ENCODE measurements at regions not wholly inside any gene's neighbourhood (a gene's known extent, or its start where the extent isn't known, plus 50 kb on each side); places are given as distances from the start of the nearest gene placed in this dataset.

- BruUV-seq (replicated peaks) = no TSS peak
- Mint-ChIP-seq H3K4me3 (ENCODE audit: unreplicated experiment) (no peak overlapping the region), H3K4me1 (ENCODE audit: insufficient read depth, unreplicated experiment) (no peaks in the 10 kb centered on the region), H3K27ac (ENCODE audit: low read depth, unreplicated experiment) (no peak overlapping the region), H3K27me3 (ENCODE audit: insufficient read depth, unreplicated experiment) (no peaks in the 10 kb centered on the region), H3K36me3 (ENCODE audit: insufficient read depth, unreplicated experiment) (no peaks in the 10 kb centered on the region), H3K9me3 (ENCODE audit: unreplicated experiment) (no peaks in the 10 kb centered on the region)
- TF ChIP-seq CTCF (IDR thresholded peaks at IDR 0.05; ENCODE audit: unreplicated experiment) = no peak
- POLR2A ChIA-PET = no interaction called here
- no peak for DNase-seq (ENCODE audit: unreplicated experiment)
- CTCF ChIA-PET = no interaction called here
- intact Hi-C loops (cut with micrococcal nuclease) = loop anchor here (10.0 kb wide), 1 partner anchor 951 kb away; no protein-coding TSS in a partner anchor
Observed at GRCh38 chr21:27806281-27806680, 839.4 kb upstream of the ADAMTS5 start.

GRCh38 chr21:27805696-27806095 is 838.8 kb upstream of the ADAMTS5 start:
- H3K27ac Mint-ChIP-seq (ENCODE audit: low read depth, unreplicated experiment) = no peak overlapping the region

DNA sequence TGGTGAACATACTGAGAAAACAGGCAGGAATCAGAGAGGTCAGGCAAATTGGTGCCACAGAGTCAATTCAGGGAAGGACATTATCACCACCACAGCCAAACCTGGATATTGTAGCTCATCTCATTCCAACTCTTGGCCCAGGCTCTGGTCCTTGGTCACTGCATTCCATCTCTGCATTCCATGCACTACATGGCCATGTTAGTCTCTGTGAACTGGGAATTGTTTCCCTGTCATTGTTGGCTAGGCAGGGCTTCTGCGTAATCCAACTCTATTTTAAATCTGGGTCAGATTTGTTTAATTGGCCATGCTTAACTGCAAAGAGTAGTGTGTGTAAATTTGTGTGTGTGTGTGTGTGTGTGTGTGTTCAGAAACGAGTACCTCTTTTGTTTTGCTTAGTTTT is 837.6 kb upstream of the ADAMTS5 start:
- no peak overlapping the region for H3K4me3 Mint-ChIP-seq (ENCODE audit: unreplicated experiment)
- H3K27ac Mint-ChIP-seq (ENCODE audit: low read depth, unreplicated experiment) = no peak overlapping the region
- no peaks in the 10 kb centered on the region for H3K4me1 Mint-ChIP-seq (ENCODE audit: insufficient read depth, unreplicated experiment)
- BruUV-seq (replicated peaks) = no TSS peak
- no peaks in the 10 kb centered on the region for H3K9me3 Mint-ChIP-seq (ENCODE audit: unreplicated experiment)
- ChIA-PET POLR2A (no interaction called here), CTCF (interaction anchor here (0.7 to 1.8 kb wide), 3 partner anchors 27 to 367 kb away, joined by 3 to 7 read pairs (median 5); no protein-coding TSS in a partner anchor)
- no peaks in the 10 kb centered on the region for H3K27me3 Mint-ChIP-seq (ENCODE audit: insufficient read depth, unreplicated experiment)
- TF ChIP-seq CTCF (IDR thresholded peaks at IDR 0.05; ENCODE audit: unreplicated experiment) = no peak
- intact Hi-C loops (cut with micrococcal nuclease) = loop anchor here (5.0 to 10.0 kb wide), 2 partner anchors 102 to 950 kb away; no protein-coding TSS in a partner anchor
- no peaks in the 10 kb centered on the region for H3K36me3 Mint-ChIP-seq (ENCODE audit: insufficient read depth, unreplicated experiment)
- DNase-seq (ENCODE audit: unreplicated experiment) = no peak

More at GRCh38 chr21:27805696-27806095, 838.8 kb upstream of the ADAMTS5 start:
- H3K27me3 Mint-ChIP-seq (ENCODE audit: insufficient read depth, unreplicated experiment) = no peaks in the 10 kb centered on the region
- intact Hi-C loops (cut with micrococcal nuclease) = loop anchor here (10.0 kb wide), 1 partner anchor 951 kb away; no protein-coding TSS in a partner anchor
- POLR2A ChIA-PET = no interaction called here
- H3K4me3 Mint-ChIP-seq (ENCODE audit: unreplicated experiment) = no peak overlapping the region
- no peak for TF ChIP-seq CTCF (IDR thresholded peaks at IDR 0.05; ENCODE audit: unreplicated experiment)
- BruUV-seq (replicated peaks) = no TSS peak
- H3K9me3 Mint-ChIP-seq (ENCODE audit: unreplicated experiment) = no peaks in the 10 kb centered on the region
- H3K36me3 Mint-ChIP-seq (ENCODE audit: insufficient read depth, unreplicated experiment) = no peaks in the 10 kb centered on the region
- H3K4me1 Mint-ChIP-seq (ENCODE audit: insufficient read depth, unreplicated experiment) = no peaks in the 10 kb centered on the region
- no peak for DNase-seq (ENCODE audit: unreplicated experiment)
- CTCF ChIA-PET = no interaction called here

- no peak for DNase-seq (ENCODE audit: unreplicated experiment)
- no TSS peak for BruUV-seq (replicated peaks)
- no peaks in the 10 kb centered on the region for H3K9me3 Mint-ChIP-seq (ENCODE audit: unreplicated experiment)
- no peaks in the 10 kb centered on the region for H3K36me3 Mint-ChIP-seq (ENCODE audit: insufficient read depth, unreplicated experiment)
- TF ChIP-seq CTCF (IDR thresholded peaks at IDR 0.05; ENCODE audit: unreplicated experiment) = no peak
- POLR2A ChIA-PET = no interaction called here
- intact Hi-C loops (cut with micrococcal nuclease) = loop anchor here (5.0 to 10.0 kb wide), 2 partner anchors 101 to 949 kb away; no protein-coding TSS in a partner anchor
- no peak overlapping the region for H3K4me3 Mint-ChIP-seq (ENCODE audit: unreplicated experiment)
- no peak overlapping the region for H3K27ac Mint-ChIP-seq (ENCODE audit: low read depth, unreplicated experiment)
- H3K27me3 Mint-ChIP-seq (ENCODE audit: insufficient read depth, unreplicated experiment) = no peaks in the 10 kb centered on the region
- CTCF ChIA-PET = interaction anchor here (0.6 to 1.8 kb wide), 11 partner anchors 9 to 950 kb away, joined by 3 to 7 read pairs (median 3); no protein-coding TSS in a partner anchor
- H3K4me1 Mint-ChIP-seq (ENCODE audit: insufficient read depth, unreplicated experiment) = no peaks in the 10 kb centered on the region
Observed at GRCh38 chr21:27803571-27803970, 836.7 kb upstream of the ADAMTS5 start.

All from MCF 10A (cell line).